ENCODE measurements at regions not wholly inside any gene's neighbourhood (a gene's known extent, or its start where the extent isn't known, plus 50 kb on each side); places are given as distances from the start of the nearest gene placed in this dataset.

DNA sequence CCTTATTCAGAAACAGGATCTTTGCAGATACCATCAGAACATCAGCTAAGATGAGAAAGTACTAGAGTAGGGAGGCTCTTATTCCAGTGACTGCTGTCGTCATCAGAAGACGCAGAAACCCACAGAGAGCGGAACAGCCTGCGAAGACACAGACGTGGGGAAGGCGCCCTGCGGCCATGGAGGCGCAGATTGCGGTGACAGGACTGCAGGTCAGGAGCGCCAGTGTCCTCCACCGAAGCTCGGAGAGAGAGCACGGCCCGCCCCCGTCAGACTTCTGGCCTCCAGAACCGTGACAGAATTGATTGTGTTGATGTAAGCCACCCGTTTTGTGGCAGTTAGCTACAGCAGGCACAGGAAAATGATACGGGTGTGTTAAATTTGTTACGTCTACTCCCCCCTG lies 275.5 kb downstream of the EFNB2 start:
- DNase-seq (ENCODE audit: low spot score in 2 of 2): no peak
- no peak for FAIRE-seq

DNA sequence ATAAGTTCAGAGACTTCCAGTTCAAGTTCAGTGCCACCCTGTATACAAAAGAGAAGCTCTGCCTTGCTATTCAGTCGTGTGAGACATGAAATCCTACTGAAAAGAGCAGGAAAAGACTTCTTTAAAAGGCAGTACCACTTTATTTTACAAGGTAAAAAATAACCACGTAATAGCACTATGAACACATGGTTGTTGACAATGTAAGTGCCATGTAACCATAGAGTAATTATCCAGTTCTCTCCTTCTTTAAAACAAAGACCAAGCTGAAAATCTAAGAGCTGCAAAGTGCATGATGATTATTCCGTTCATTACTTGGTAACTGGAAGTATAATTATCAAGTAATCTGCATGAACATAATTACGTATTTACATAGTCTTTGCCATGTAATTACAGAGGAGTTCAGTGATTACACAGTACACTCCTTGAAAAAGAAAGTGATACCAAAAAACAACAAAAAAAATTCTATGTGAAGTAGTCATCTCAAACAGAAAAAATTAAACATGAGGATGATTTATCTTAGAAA lies 288.7 kb downstream of the EFNB2 start:
- FAIRE-seq (no peak), DNase-seq (ENCODE audit: low spot score in 2 of 2) (no peak)

DNA sequence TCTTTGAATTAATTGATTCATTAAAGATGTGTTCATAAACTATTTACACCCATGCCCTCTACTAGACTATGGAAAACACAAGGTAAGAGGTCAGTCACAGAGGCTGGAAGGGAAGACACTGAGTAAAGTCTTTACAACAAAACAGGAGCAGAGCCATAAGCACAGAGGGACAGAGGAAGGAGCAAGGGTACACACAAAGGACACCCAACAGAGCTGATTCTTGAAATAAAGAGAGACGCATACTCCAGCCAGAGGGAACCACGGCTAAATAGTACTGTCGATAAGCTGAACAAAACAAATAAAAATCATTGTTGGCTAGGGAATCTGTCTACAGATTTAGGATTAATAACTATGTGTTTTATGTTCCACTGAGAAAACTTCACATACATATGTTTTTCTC lies 289.2 kb downstream of the EFNB2 start:
- FAIRE-seq: no peak
- DNase-seq (ENCODE audit: low spot score in 2 of 2): no peak

DNA sequence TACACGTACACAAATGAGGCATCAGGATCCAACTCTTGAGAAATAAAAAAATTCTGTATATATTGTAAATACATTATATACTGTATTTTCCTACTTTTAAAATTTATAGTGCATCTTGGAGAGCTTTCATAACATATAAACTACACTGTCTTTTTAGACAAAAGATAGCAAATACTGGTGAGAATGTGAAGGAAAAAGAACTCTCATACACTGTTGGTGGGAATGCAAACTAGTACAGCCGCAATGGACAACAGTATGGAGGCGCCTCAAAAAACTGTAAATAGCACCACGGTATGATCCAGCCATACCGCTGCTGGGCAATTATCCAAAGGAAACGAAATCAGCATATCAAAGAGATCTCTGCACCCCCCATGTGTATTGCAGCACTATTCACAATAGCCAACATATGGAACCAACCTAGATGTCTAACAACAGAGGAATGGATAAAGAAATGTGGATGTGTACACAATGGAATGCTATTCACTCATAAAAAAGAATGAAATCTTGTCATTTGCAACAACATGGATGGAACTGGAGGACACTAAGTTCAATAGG lies 292.4 kb downstream of the EFNB2 start:
- no peak for FAIRE-seq

DNA sequence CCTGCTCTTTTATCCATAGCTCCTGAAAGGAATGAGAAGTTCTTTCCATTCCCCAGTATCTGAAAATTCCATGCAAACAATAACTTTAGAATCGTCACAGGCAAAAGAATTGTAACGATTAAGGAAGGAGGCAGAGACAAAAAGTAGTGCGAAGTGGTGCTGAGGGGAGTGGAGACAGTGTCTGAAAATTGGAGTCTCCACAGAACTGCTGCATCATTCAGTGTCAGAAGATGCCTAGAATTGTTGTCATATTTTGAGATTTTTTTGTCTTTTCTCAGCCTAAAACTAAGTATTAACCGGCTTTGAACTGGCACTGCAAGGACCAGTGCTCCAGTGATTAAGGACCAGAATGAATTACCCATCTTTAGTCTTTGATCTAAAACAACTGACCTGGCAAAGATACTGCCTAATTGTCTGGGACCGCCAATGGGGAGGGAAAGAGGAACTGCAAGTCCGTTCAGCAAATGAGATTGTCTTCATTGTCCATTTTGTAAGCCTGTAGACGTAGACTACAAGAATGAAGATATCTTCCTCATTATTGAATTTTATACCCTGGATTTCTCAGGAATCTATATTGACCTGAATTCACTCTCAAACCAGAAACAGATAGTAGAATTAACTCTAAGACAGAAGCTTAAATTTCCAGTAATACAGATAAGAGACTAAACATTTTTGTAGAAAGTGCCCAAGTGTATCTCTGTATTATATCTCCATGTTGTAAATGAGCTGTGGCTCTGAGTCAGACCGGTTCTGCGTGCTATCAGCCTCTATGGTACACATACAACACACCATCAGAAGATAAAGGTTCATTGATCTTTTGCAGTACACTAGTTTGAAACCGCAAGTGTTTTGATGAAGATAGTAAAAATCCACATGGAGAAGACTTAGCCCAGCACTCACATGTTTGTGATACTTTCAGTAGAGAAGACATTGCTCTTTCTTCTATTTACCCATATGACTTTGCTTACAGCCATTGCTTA lies 293.2 kb downstream of the EFNB2 start:
- FAIRE-seq (no peak), DNase-seq (ENCODE audit: low spot score in 2 of 2) (no peak)

More for the DNA sequence above, 292.4 kb downstream of the EFNB2 start:
- no peak for DNase-seq (ENCODE audit: low spot score in 2 of 2)

DNA sequence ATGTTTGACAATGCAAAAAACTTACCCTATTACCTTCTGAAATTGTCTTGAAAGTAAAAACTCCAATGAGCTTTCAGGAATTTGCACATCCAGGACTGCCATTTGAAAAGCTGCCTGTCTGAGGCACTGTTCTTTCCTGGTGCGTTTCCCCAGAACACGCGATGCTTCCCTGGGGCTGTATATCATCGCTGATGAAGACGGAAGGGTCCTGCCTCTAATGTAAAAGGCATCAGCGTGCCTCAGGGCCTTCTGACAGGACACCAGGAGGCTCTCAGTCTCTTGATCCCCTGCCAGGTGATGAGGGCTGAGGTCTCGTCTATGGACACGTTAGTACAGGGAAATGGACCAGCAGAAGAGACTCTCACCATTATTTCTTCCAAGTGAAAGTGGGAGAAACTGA lies 296.8 kb downstream of the EFNB2 start:
- no peak for FAIRE-seq

DNA sequence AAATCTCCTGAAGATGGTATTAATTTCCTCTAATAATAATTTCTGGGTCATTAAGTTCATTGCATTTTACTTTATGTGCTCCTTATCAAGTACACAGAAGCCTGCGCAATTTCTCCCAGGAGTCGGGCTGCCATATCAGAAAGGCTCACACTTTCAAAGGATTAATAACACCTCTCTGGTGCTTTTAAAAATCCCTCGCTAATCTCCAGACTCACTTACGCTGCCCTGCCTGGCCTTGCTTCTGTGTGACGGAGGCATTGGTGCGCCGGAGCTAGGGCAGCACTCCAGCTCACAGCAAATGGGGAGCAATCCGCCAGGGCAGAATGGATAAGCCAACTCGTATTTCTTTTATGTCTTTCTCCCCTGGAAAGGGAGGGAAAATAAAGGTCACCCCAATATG lies 300.8 kb downstream of the EFNB2 start:
- DNase-seq (ENCODE audit: low spot score in 2 of 2) (no peak), FAIRE-seq (no peak)

More for the DNA sequence above, 296.8 kb downstream of the EFNB2 start:
- DNase-seq (ENCODE audit: low spot score in 2 of 2): no peak

DNA sequence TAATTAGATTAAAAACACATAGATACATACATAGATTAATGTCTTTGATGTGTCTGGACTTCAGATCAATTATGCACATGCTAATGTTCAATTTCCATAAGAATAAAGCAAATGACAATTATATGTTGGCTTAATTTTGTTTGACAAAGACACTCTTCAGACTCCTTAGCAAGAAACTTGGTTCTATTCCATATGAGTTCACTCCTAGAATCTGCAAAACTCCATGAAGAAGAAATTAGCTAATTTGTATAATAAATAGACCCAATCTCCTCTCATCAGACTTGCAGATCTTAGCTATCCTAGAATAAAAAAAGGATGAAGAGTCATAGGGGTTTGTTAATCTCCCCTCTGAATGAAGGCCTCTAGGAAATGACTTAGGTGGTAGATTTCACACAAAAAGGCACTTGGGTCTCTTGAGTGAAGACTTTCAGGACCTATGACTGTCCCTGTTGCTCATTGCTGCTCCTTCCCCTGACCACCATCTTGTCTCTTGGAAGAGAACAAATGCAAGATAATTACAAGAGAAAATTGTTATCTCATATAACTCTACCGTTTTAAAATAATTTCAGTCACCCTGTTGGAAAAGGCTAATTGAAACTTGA lies 302.2 kb downstream of the EFNB2 start:
- no peak for DNase-seq (ENCODE audit: low spot score in 2 of 2)

DNA sequence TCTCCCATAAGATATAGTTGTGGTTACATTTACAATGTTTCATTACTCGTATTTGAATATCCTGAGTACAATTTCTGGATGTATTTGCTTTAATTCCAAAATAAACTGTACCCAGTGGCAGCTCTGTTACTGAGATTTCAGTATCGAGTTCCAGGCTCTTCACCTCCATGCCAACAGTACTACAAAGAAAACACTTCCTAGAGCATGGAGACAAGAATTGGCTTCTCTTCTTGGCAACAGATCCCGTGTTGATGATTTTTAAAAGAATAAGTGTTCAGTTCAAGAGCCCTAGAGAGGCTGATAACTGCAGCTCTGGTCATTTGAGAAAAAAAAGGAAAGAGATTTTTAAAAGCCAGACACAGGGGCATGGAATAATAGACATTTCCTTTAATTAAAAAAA lies 302.8 kb downstream of the EFNB2 start:
- DNase-seq (ENCODE audit: low spot score in 2 of 2): no peak
- no peak for FAIRE-seq

More for the DNA sequence above, 302.2 kb downstream of the EFNB2 start:
- FAIRE-seq: no peak

DNA sequence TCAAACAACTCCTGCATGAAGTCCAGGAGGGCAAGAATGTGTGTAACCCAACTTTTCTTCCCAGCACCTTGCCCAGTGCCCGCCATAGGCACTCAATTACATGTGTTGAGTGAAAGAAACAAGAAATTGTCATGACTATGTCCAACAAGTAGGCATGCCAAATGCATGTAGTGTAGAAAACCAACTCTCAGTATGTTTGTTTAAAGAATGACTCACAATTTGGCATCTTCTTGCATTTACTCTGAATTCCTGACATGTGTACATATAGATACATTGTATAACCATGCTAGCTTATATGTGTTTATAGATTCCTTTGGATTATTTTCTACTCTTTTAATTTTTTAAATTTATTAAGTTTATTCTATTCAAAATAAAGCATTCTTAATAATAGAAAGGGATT lies 305.0 kb downstream of the EFNB2 start:
- FAIRE-seq: peak; percentile 10

DNA sequence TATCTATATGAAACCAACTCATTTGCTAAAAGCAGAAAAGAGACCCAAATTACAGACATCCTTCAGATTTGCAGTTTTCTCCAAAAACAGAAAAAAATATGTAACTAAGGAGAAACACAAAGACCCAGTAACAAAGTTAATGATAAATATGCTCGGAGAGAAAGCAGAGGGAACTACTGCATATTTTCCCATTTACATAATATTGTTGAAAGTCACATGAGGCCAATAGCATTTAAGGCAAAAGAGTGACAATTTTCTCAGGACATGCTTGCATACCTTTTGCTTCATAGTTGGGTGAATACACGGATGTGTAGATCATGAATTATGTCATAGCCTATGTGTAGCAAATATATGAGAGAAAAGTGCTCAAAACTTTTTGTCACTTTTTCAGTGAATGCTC lies 310.3 kb downstream of the EFNB2 start:
- FAIRE-seq (no peak), DNase-seq (ENCODE audit: low spot score in 2 of 2) (no peak)

More for the DNA sequence above, 305.0 kb downstream of the EFNB2 start:
- DNase-seq (ENCODE audit: low spot score in 2 of 2): no peak

DNA sequence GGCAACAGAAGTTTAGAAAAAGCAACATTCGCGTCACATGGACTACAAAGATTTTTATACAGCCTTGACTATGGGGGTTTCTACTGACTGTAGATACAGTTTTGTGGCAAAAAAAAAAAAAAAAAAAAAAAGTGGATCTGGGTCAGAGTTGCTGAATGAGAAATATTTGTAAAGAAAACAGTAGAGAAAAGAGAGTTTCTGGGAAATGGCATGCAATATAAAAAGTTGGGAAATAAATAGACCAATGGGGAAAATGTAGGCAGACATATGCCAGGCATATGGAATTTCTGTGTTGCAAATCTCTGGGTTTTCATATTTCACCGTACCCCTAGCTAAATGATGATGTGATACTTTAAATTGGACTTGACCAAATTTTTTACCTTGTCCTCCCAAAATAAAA lies 315.3 kb downstream of the EFNB2 start:
- no peak for DNase-seq (ENCODE audit: low spot score in 2 of 2)
- no peak for FAIRE-seq

DNA sequence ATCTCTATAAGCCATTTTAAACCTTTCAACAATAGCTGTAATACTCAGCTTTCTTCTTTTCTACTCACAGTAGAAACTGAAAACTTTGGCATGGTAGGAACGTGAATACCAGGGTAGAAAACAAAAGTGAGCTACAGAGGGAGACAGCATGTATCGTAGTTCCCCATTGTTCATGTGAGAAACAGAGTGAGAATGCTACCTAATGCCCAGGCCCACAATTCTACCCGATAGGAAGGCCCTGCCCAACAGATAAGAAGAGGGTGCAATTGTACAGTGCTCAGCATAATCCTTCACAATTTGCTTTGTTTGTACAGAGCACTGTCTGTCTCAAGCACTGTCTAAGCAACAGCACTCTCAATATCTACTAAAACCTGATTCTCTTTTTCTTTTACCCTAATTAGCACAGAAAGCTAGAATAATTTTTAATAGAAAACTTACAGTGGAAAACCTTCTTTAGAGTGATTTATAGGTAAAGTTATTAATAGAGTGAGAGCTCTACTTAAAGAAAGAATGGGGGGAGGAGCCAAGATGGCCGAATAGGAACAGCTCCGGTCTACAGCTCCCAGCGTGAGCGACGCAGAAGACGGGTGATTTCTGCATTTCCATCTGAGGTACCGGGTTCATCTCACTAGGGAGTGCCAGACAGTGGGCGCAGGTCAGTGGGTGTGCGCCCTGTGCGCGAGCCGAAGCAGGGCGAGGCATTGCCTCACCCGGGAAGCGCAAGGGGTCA lies 322.3 kb downstream of the EFNB2 start:
- FAIRE-seq: no peak
- no peak for DNase-seq (ENCODE audit: low spot score in 2 of 2)

DNA sequence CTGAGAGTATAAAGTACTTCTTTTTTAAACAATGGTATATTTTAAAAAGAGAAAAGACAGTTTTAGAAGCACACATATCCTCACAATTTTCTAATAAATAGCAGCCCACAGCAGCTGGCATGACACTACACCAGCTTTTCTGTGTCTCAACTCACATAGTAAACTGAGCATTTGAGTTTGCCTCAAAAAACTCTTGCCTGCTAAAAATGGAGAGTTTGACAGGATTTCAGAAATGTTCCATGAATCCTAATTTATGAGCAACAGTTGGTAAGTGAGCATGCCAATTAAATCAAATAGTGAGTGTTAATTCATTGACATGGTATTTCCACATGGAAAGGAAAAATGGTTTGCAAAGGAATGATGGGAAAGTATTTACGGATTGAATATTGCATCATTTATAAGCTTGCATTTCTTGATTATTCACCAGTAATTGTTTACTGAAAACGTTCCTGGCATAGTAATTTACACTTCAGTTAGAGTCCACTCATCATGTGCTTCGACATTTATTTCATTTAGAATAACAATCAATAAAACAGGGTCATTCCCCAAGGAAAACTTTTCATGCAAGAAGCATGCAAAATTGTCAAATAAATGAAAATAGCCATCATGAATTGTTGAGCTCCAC lies 323.0 kb downstream of the EFNB2 start:
- DNase-seq (ENCODE audit: low spot score in 2 of 2): no peak
- no peak for FAIRE-seq

DNA sequence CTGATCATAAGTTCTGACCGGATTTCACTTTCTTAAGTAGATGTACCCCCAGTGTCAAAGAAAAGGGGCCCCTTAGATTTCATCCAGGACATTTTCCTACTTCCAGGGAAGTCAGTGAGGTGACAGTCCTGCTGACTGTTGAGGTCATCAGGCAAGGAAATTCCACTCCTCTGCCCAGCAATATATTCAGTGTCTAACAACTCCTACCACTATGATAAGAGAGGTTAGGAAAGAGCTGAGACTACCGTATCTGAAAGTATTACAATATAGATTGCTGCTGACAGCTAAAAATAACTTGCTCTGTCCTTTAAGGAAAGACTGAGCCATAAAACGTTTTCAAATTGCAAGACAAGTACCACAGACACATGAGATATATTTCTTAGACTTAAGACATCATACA lies 325.1 kb downstream of the EFNB2 start:
- DNase-seq (ENCODE audit: low spot score in 2 of 2) (no peak), FAIRE-seq (no peak)

DNA sequence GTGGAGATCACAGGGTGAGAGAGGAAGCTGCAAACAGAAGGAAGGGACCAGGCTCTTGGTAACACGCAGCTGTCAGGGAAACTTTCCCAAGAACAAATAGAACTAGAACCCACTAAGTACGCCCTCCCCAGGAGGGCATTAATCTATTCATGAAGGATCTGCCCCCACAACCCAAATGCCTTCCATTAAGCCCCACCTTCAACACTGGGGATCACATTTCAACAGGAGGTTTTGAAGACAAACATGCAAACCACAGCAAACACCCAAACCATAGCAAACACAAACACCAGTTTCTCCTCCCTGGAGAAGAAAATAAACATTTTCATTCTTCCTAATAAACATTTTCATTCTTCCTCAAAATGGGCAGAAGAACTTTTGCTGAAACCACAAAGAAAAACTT lies 329.6 kb downstream of the EFNB2 start:
- FAIRE-seq (no peak), DNase-seq (ENCODE audit: low spot score in 2 of 2) (no peak)

DNA sequence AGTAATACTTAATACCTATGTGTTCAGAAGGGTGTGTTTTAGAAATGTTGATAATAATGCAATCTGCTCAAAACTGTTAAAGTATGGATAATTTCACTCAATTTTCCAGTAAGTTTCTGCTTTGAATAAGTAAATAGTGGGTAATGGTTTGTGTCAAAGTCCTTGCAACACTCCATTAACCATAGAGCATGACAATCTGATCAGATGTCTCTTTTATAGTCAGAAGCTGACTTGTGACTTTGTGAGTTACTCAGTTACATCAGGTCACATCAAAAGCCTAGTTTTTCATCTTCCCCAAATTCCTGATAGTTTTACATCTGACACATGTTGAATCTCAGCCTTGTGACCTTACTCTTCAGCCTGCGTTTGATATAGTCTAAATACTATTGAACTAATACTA lies 338.0 kb downstream of the EFNB2 start:
- no peak for FAIRE-seq
- DNase-seq (ENCODE audit: low spot score in 2 of 2): no peak

DNA sequence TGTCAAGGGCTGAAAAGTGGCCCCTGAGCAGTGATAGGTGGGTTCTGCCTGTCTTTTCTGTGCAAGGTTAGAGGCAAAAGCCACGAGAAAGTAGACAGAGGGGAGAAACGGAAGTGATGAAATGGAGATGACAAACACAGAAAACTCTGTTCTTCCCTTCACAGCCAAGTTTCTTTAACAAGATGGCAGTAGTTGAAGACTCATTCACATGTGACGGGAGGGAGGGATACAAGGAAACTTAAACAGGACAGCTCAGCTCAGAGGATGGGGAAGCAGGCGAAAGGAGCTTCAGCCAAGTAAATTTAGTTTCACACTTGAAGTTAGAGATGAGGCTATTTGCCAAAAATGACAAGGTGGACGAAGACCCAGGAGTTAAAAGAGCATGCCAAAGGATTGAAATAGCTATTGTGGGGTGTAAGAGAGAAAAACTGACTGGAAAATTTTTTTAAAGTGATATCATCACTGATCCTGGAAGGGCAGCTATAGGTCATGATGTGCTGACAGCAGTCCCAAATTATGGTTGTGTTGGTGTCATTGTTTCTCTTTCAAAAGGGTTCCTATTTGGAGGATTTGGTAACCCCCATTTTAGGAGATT lies 347.9 kb downstream of the EFNB2 start:
- DNase-seq (ENCODE audit: low spot score in 2 of 2) (no peak), FAIRE-seq (no peak)

DNA sequence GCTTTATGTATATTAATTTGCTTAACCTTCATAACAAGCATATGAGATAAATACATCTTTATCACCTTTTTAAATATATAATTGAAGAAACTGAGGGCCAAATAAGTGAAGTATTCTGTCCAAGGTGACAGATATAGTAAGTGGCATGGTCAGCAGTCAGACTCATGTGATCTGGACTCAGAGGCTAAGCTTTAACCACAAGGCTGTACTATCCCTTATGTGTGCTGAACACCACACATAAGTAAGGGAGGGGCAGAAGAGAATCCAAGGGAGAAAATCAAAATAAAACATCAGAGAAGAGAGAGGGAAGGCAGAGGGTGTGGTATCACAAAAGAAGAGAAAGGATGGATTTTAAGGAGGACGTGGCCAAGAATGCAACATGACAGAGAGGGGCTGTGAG lies 348.4 kb downstream of the EFNB2 start:
- FAIRE-seq: no peak
- no peak for DNase-seq (ENCODE audit: low spot score in 2 of 2)

Measured in frontal cortex (tissue), 3 donors.